Renal cortex interstitium (tissue), 11 donors: ENCODE measurements at regions not wholly inside any gene's neighbourhood (a gene's known extent, or its start where the extent isn't known, plus 50 kb on each side); places are given as distances from the start of the nearest gene placed in this dataset.
"Not testable (repeated sequence)": the region's sequence is repeated elsewhere in the genome, so short reads cannot be mapped to it uniquely, and the experiment has no call there.

ENCODE experiments used
- DNase-seq, 11 donors: peaks; one replicate each; pipeline ENCODE4 v3.0.0-alpha.2; 2013; ENCODE audit warnings: low read depth in 9 of 11, low spot score in 4 of 11; ENCODE audit errors: extremely low read depth in 1 of 11

DNA sequence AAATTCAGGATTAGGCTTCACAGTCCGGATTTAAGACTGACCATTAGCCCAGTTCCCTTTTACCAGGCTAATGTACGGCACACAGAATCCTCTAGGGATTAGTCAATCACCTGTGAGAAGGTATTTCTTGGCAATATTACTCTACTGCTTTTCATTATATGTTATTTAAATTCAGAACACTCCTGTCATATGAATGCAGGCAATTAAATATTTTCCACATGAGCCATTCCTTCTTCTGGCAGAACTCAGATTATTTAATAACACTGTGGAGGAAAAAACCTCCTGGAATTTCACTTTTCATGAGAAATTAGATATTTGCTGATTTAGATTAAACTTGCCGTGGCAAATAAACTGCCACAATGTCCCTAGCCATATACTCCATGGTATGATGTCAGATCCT lies 1357.5 kb upstream of the C9orf72 start:
- no peak for DNase-seq

DNA sequence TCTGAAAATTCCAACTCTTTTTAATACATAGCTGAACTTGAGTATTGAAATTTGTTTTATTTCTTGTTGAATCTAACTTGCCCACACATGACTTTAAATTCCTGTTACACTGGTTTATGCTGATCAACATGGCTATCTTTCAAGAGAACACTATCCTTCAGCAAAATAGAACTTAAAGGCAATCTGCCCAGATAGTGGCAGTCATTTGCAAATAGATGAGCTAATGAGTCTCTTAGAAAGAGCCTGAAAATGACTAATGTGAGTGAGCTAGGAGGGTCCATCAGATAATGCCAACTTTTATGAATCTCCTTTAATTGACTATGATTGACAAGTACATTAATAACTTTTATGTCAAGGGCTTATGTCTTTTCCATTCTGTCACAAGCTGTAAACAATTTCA lies 1360.8 kb upstream of the C9orf72 start:
- no peak for DNase-seq

DNA sequence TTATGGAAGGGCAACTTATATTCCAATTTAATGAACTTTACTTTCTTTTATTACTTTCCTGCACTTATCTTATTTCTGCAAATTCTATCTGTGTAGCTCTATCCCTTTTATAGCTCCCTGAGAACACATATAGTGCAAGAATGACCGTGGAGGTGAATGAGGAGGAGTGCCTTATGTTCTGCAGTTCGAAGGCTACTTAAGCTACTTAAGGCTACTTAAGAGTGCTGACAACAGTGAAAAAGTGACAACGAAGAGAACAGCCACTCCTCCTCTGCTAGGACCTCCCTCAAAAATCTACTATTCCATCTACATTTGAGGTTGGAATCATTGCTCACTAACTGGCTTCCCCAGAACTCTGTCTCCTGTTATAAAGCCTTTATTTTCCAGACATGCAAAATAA lies 1365.7 kb upstream of the C9orf72 start:
- no peak for DNase-seq

DNA sequence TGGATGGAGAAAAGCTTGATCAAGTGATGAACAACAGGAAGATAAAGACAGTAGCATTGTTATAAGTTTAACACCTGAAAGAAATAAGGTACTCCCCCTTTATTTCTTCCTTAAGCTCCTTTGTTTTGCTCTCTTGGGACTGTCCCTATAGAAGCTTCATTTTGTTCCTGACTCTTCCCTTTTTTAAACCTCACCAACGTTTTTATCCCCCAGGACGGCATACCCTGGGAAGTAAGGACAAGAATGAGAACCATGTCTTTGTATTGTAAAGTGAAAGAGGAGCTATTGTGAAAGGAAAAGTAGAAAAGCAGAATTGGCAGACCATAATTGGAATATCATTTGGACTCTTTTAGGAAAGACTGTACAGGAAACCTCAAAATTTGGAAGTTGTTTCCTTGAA lies 1368.6 kb upstream of the C9orf72 start:
- no peak for DNase-seq

DNA sequence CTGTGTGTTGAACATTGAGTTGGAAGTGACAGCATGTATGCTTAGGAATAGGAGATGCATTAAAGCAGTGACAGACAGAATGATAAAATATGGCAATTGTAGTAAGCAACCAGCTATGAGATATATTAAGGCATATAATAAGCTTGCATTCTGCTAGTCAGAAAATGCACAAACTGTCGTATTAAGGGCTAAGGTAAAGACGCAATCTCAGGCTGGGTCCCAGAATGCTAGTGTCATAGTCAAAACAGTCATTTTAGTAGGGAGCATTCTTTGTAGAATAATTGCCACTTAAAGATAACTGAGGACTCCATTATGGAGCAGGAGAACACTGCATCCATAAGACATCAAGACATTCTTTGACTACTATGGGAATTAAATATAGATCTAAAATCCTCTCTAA lies 1369.7 kb upstream of the C9orf72 start:
- no peak for DNase-seq

DNA sequence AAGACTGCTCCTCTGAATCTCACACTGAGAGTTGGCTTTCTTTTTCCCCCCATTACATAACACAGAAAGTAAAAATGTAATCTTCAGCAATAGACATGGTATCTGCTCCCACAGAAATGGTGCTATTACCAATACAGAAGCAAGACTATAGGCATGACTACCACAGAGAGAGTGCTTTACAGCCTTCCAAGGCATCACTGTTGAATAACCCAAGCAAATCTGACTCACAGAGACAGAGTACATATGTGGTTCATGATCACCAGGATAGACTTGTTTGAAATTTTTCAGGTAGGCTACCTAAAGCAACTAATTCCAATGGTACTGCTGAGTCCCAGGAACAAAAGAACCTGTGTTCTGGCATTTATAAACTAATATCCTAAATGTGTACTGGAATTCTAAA lies 1373.4 kb upstream of the C9orf72 start:
- no peak for DNase-seq

DNA sequence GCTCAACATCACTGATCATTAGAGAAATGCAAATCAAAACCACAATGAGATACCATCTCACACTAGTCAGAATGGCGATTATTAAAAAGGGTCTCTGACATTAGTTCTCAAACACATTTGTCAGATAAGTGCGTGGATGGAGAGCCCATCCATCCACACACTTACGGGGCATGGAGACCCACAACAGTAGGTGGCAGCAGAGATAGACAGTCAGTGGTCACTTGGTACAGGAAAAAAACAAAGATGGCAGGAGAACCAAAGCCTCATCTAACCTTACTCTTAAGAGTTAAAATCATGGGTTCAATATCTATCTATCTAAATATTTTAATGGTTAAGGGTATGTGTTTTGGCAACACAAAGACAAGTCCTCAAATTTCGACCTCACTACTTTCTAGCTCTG lies 1378.7 kb upstream of the C9orf72 start:
- DNase-seq: no peak

DNA sequence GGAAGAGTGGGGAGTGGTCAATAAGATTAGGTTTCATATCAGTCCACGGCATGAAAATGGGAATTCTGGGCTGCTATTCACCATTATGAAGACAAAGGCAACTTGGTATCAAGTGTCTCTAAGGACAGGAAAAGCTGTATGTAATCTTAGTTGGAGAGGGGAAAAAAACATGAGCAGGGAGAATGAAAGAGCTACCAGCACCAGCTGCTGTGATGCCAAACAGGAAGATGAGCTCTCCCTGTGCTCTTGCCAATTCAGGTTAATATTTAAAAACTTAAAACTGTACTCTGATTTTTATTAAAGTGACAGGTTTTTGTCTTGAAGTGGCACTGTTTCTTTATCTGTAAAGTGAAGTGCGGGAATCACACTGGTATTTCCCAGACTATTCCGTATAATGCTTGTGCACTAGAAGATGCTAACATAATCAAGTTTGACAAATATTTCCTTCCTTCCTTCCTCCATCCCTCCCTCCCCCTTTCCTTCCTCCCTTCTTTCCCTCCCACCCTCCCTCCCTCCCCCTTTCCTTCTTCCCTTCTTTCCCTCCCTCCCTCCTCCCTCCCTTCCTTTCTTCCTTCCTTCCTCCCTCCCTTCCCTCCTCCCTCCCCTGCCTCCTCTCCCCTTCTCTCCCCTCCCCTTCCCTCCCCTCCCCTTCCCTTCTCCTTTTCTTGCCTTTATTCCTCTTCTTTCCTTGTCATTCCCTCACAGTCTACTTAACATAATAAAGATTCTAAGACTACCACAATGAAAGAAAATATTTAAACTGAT lies 1383.0 kb upstream of the C9orf72 start:
- no peak for DNase-seq

DNA sequence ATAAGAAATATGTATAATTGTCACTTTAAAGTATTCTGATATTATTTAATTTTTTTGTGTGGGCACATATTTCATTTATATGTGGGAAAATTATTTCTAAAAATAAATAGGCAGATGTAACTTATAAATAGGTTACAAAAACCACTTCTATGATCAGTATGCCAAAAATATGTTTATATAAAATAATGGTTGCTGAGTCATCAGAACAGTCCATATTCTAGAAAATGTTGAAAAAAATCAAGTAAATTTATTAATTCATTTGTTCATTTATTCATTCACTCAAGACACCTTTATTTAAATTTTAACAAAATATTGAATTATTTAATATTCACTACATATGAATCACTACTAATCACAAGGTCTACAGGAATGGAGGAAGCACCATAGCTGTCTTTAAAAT lies 1387.3 kb upstream of the C9orf72 start:
- DNase-seq: no peak

DNA sequence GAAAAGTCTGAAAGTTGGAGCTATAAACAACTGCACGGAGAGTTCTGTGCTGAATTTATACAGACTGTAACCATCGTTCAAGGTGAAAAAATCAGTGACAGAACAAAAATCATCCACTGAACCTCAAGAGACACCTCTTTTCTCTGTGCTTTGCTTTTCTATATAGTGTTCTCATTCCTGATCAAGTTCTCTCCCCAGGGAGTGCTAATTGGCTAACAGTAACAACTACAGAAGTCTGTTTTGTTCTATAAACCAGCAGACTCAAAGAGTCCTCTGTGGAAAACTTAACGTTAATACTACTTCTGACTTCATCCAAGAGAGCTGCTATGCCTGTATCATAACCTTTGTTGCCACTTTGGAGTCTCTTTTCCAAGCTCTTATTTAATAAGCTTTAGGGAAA lies 1388.3 kb upstream of the C9orf72 start:
- DNase-seq: no peak

DNA sequence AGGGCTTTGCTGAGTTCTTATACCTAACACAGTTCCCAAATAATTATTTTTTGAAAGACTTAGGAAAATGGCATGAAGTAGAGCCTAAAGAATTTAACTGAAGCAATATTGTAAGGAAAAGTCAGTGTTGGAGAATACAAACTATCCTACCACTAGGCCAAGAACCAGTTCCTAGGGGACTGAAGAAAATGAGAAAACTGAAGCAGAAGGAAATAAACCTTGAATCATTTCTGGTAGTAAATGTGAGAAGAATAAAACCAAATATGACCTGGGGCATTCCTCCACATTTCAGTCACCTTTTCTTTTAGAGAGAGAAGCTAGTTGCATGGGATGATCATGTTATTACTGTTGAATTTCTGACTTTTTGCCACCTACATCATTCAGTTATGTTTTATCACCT lies 1393.9 kb upstream of the C9orf72 start:
- DNase-seq: no peak

DNA sequence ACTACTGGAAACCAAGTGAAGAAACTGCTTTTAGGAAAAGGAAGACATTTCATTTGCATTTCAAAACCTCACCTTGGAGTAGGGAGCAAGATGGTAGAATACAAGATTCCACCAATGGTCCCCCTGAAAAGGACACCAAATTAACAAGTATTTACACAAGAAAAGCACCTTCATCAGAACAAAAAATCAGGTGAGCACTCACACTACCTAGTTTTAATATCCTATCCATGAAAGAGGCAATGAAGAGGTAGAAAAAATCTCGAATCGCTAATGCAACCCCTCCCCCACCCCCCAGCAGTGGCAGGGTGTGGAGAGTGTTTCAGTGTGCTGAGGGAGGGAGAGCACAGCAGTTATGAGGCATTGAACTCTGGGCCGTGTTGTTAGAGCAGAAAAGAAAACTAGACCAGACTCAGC lies 1397.0 kb upstream of the C9orf72 start:
- DNase-seq: no peak

DNA sequence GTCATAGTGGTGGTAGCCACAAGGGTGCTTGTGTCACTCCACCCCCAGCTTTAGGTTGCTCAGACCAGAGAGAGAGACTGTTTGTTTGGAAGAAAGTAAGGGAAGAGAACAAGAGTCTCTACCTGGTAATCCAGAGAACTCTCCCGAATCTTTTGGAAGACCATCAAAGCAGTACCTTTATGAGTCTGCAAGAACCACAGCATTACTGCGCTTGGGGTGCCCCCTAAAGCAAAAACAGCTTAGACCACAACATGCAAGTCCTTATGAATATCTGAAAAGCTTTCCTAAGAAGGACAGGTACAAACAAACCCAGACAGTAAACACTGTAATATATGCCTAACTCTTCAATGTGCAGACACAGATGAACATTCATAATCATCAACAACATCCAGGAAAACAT lies 1398.6 kb upstream of the C9orf72 start:
- DNase-seq: no peak

DNA sequence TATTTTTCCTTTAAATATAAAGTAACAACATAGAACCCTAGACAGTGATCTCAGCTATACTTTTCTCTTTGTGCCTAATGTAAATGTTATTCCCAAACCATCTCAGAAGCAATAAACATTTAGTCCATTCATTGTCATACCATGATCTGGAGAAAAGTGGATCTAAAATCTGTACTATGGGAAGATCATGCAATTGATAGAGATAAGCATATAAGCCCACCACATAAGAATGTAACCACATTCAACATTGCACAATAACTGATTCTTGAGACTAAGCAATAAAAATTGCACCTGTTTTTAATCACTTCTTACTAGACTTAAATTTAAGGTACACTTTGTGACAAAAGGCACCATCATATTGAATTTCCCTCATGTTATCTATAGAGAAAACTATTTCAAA lies 1403.0 kb upstream of the C9orf72 start:
- no peak for DNase-seq

DNA sequence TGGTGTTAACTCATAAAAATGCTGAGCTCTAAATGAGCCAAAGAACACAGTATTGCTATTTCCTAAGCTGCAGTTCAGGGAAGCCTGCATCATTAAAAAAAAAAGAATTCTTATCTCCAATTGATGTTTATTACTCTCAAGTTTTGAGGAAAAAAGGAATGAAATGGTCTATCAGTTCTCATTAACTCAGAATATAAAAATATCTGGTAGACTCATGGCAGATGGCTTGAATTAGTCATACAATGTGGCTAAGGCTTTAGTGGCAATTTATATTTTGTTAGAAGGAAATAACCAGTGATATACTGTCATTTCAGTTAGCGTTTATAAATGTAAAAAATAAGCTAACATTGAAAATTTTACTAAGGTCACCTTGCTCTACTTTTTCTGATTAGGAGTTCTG lies 1403.4 kb upstream of the C9orf72 start:
- no peak for DNase-seq

DNA sequence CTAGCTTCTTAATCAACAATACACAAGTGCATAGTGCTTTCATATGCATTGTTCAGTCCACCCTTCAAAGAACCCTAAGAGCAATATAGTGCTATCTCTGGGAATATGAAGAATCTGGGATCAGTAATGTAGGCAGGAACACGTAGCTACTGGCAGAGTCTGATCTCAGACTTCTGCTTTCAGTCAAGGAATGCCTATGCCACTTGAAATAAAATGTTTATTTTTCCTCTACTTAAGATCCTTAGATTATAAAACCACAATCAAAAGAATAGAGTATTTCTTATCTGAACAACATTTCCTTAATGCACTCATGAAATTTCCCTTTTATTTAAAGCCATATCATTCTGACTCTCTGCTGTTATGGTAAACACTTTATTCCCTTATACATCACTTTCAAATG lies 1407.8 kb upstream of the C9orf72 start:
- no peak for DNase-seq

DNA sequence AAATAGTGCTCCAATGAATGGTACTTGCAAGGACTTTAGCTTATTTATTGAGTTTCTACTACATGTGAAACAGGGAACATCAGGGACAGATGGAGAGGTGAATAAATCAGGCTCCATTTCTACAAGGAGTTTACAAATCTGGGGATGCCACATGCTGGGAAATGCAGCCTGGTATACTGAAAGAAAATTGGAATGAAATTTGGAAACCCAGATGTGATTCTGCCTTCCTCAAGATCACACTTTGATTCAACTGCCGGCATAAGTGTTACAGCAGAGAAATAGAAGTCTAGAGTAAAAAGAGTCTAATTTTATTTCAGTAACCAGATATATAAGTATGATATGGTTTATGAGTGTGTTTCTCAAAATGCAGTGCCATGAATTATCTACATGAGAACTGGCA lies 1408.4 kb upstream of the C9orf72 start:
- DNase-seq: no peak

DNA sequence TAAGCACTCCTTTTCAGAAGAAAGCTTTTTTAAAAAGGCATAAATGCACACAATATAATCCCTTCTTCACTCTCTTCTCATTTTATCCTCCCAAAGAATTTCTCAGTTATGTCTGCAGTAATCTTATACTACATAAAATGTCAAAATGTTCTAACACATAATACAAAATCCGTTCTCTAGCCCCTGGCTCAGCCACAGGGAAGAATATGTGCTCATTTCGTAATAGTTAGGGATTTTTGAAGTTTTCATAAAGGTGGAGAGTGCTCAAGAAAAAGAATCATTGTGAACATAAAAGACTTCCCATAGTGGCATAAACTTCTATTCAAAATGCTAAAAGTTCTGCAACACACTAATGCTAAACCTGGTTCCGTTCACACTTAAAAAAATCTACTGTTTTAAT lies 1410.7 kb upstream of the C9orf72 start:
- DNase-seq: no peak

DNA sequence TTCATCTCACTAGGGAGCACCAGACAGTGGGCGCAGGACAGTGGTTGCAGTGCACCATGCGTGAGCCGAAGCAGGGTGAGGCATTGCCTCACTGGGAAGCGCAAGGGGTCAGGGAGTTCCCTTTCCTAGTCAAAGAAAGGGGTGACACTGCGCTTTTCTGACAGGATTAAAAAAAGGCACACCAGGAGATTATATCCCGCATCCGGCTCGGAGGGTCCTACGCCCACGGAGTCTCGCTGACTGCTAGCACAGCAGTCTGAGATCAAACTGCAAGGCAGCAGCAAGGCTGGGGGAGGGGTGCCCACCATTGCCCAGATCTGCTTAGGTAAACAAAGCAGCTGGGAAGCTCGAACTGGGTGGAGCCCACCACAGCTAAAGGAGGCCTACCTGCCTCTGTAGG lies 1416.7 kb upstream of the C9orf72 start:
- not testable (repeated sequence) for DNase-seq

DNA sequence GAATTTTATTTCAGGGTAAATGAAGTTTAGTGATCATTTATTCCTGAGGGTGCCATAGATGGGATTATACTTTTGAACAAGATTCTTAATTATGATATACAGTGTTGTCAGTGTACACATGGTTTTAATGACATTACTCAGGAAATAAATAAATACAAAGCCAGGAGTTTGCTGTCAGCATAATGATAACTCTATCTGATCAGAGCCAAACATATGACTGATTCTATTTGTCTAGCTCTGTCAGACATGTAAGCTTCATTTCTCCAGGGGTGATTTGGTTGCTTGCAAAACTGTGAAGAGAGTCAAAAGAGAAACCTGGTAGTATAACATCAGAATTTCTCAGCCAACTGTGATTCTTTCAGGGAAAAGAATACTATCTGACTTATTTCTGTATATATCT lies 1425.8 kb upstream of the C9orf72 start:
- no peak for DNase-seq

DNA sequence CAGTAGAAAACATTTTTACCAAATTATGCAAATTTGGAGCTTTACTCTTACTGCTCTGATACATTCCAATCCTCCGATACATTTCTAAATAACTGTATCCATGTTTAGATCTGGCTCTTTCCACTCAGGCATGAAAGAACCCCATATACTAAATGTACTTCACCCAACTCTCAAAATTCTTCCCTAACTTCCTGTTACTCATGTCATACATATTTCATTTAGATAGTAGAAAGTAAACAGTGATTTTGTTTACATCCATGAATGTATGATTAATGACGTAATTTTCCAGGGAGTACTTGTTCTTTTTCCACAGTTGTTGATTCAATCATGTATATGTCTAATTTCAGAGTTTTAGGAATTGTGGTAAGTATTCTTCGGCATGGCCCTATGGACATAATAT lies 1426.5 kb upstream of the C9orf72 start:
- DNase-seq: no peak

DNA sequence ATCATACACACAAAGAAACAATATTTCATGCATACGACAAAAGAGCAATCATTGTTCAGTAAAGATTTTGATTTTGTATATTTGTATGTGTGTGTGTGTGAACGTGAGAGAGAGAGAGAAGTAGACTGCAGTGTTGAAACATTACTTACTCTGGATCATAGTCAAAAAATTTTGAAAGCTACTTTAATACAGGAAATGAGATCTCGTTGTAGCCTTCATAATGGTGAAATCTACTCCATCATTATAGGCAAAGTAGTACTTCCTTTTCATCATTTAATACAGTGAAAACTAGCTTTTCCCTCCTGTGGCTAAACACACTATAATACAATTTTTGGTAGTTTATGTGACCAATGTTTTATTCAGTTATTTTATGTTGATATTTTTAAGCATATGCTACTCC lies 1427.7 kb upstream of the C9orf72 start:
- no peak for DNase-seq
